SK-N-SH (cell line): ENCODE measurements at regions not wholly inside any gene's neighbourhood (a gene's known extent, or its start where the extent isn't known, plus 50 kb on each side); places are given as distances from the start of the nearest gene placed in this dataset.

Experiments used
- CTCF ChIA-PET: fragments of 300-600, 350-600 bp; formaldehyde crosslinking; extraction: SDS; loops from one replicate; lab custom pipeline; 2021; lab: Yijun Ruan, JAX
- POLR2A ChIA-PET: fragments of 350-600 bp; sonication (Branson Sonifier 250); formaldehyde crosslinking; extraction: SDS; loops from one replicate; lab custom pipeline; 2020; ENCODE audit warnings: antibody characterized with exemption, inconsistent platforms; lab: Yijun Ruan, JAX
- DNase-seq: peaks from one replicate; pipeline ENCODE4 v3.0.0; 2012
- H2AFZ ChIP-seq: fragments of 200-600 bp; sonication (generic); 2 replicates; pipeline ENCODE4 v1.8.1; 2016; ENCODE audit warnings: antibody characterized with exemption, mild to moderate bottlenecking, low read depth
- H3F3A ChIP-seq: fragments of 200-600 bp; sonication (generic); replicated peaks from 2 replicates; pipeline ENCODE3; 2016; ENCODE audit warnings: antibody characterized with exemption, mild to moderate bottlenecking; ENCODE audit not compliant: insufficient read depth
- H3K27ac ChIP-seq, 2 experiments: fragments of 200-500 bp in 1 of 2; fragments of 200-600 bp in 1 of 2; sonication (Bioruptor generic) in 1 of 2; sonication (generic), shearing (Covaris generic) in 1 of 2; 2 replicates each; pipeline versions ENCODE4 v1.5.1 to v1.6.1; 2014 to 2016; ENCODE audit warnings: low read depth in 2 of 2, inconsistent platforms in 1 of 2, low read length in 1 of 2, mild to moderate bottlenecking in 1 of 2, mixed read lengths in 1 of 2
- H3K27me3 ChIP-seq: fragments of 200-600 bp; sonication (generic), shearing (Covaris generic); 2 replicates; pipeline ENCODE4 v1.6.1; 2016; ENCODE audit warnings: mixed run types; ENCODE audit not compliant: insufficient read depth
- H3K36me3 ChIP-seq, 2 experiments: fragments of 200-500 bp in 1 of 2; fragments of 200-600 bp in 1 of 2; sonication (Bioruptor generic) in 1 of 2; sonication (generic) in 1 of 2; replicated peaks in 1 of 2; 2 replicates each; pipeline versions ENCODE3 to v1.5.1; 2014 to 2016; ENCODE audit warnings: low read length in 1 of 2, mild to moderate bottlenecking in 1 of 2; ENCODE audit not compliant: insufficient read depth in 2 of 2, control insufficient read depth in 1 of 2
- H3K4me1 ChIP-seq, 2 experiments: fragments of 200-500 bp in 1 of 2; fragments of 200-600 bp in 1 of 2; sonication (Bioruptor generic) in 1 of 2; sonication (generic), shearing (Covaris generic) in 1 of 2; 2 replicates each; pipeline versions ENCODE4 v1.5.1 to v1.6.1; 2014 to 2016; ENCODE audit warnings: low read depth in 1 of 2, low read length in 1 of 2, mixed run types in 1 of 2; ENCODE audit not compliant: insufficient read depth in 2 of 2, control insufficient read depth in 1 of 2
- H3K4me2 ChIP-seq: fragments of 200-600 bp; sonication (generic), shearing (Covaris generic); 2 replicates; pipeline ENCODE4 v1.6.1; 2017; ENCODE audit warnings: mixed run types
- H3K4me3 ChIP-seq, 2 experiments: fragments of 200-500 bp in 1 of 2; fragments of 200-600 bp in 1 of 2; sonication (Bioruptor generic) in 1 of 2; sonication (generic), shearing (Covaris generic) in 1 of 2; 2 replicates each; pipeline versions ENCODE4 v1.5.1 to v1.8.1; 2014 to 2016; ENCODE audit warnings: low read depth in 2 of 2, inconsistent platforms in 1 of 2, low read length in 1 of 2, mild to moderate bottlenecking in 1 of 2, mixed read lengths in 1 of 2, moderate library complexity in 1 of 2
- H3K79me2 ChIP-seq: fragments of 200-600 bp; sonication (generic); 2 replicates; pipeline ENCODE4 v1.8.1; 2017; ENCODE audit warnings: mild to moderate bottlenecking; ENCODE audit not compliant: insufficient read depth
- H3K9ac ChIP-seq: fragments of 200-600 bp; sonication (generic); 2 replicates; pipeline ENCODE4 v1.6.1; 2017; ENCODE audit warnings: mixed run types
- H3K9me2 ChIP-seq: fragments of 200-600 bp; sonication (generic); 2 replicates; pipeline ENCODE4 v1.6.1; 2017; ENCODE audit warnings: mixed run types
- H3K9me3 ChIP-seq: fragments of 200-600 bp; sonication (generic); 2 replicates; pipeline ENCODE4 v1.6.1; 2017; ENCODE audit warnings: mixed run types, mild to moderate bottlenecking, moderate library complexity
- H4K20me1 ChIP-seq: fragments of 200-600 bp; sonication (generic); 2 replicates; pipeline ENCODE4 v1.6.1; 2017; ENCODE audit warnings: mild to moderate bottlenecking, mixed run types; ENCODE audit not compliant: insufficient read depth
- CHD2 ChIP-seq: fragments of 150-350 bp; IDR thresholded peaks from 2 replicates; pipeline ENCODE4 v1.6.1; 2018; ENCODE audit warnings: low read length; ENCODE audit not compliant: partially characterized antibody
- EP300 ChIP-seq, 2 experiments: IDR thresholded peaks; 2 replicates each; pipeline versions ENCODE4 v1.4.0 to v1.6.1; 2012; ENCODE audit warnings: borderline replicate concordance in 1 of 2, low read depth in 1 of 2, low read length in 1 of 2
- EZH2phosphoT487 ChIP-seq: fragments of 200-600 bp; sonication (generic); IDR thresholded peaks from 2 replicates; pipeline ENCODE4 v1.6.1; 2017; ENCODE audit warnings: low read depth, mixed run types, mild to moderate bottlenecking, antibody characterized with exemption, moderate library complexity, borderline replicate concordance
- FOXJ3 ChIP-seq: sonication (generic); formaldehyde crosslinking; IDR thresholded peaks from 2 replicates; pipeline ENCODE4 v1.5.1; 2020; ENCODE audit warnings: mild to moderate bottlenecking, missing genetic modification reagents
- GABPA ChIP-seq: IDR thresholded peaks from 2 replicates; pipeline ENCODE4 v1.4.0; 2012; ENCODE audit warnings: low read depth, mild to moderate bottlenecking
- MXI1 ChIP-seq: IDR thresholded peaks from 2 replicates; pipeline ENCODE4 v1.6.1; 2012; ENCODE audit warnings: mild to moderate bottlenecking, low read depth, low read length, improper control_type of control experiment
- NFIC ChIP-seq: IDR thresholded peaks from 2 replicates; pipeline ENCODE4 v1.4.0; 2012; ENCODE audit warnings: borderline replicate concordance
- NRF1 ChIP-seq: IDR thresholded peaks from 2 replicates; pipeline ENCODE4 v1.6.1; 2012; ENCODE audit warnings: low read depth, mild to moderate bottlenecking, low read length
- PBX3 ChIP-seq: IDR thresholded peaks from 2 replicates; pipeline ENCODE4; 2012
- RAD21 ChIP-seq: IDR thresholded peaks from 2 replicates; pipeline ENCODE4 v1.6.1; 2012; ENCODE audit warnings: mild to moderate bottlenecking, low read length
- RCOR1 ChIP-seq: fragments of 150-350 bp; IDR thresholded peaks from 2 replicates; pipeline ENCODE4 v1.6.1; 2017; ENCODE audit warnings: antibody characterized with exemption, low read length
- REST ChIP-seq: IDR thresholded peaks from 2 replicates; pipeline ENCODE4 v1.6.1; 2012; ENCODE audit warnings: mild to moderate bottlenecking, low read depth, low read length, moderate library complexity
- RFX5 ChIP-seq: IDR thresholded peaks from 2 replicates; pipeline ENCODE4 v1.6.1; 2012; ENCODE audit warnings: mild to moderate bottlenecking, improper control_type of control experiment, low read length
- RXRA ChIP-seq: IDR thresholded peaks from 2 replicates; pipeline ENCODE4 v1.4.0; 2012; ENCODE audit warnings: low read depth, mild to moderate bottlenecking, borderline replicate concordance
- TAF1 ChIP-seq: IDR thresholded peaks from 2 replicates; pipeline ENCODE4 v1.6.1; 2012; ENCODE audit warnings: low read depth, mild to moderate bottlenecking, low read length, moderate library complexity, borderline replicate concordance
- TEAD4 ChIP-seq: IDR thresholded peaks from 2 replicates; pipeline ENCODE4 v1.4.0; 2012; ENCODE audit warnings: mild to moderate bottlenecking, borderline replicate concordance; ENCODE audit not compliant: insufficient read depth
- USF1 ChIP-seq: IDR thresholded peaks from 2 replicates; pipeline ENCODE4 v1.4.0; 2012; ENCODE audit warnings: low read depth, borderline replicate concordance
- YY1 ChIP-seq: IDR thresholded peaks from 2 replicates; pipeline ENCODE4 v1.4.0; 2012; ENCODE audit warnings: low read depth, mild to moderate bottlenecking
- ZBTB33 ChIP-seq: IDR thresholded peaks from 2 replicates; pipeline ENCODE4 v1.4.0; 2012; ENCODE audit warnings: low read depth, borderline replicate concordance
- WGBS: methylation state at CpG from one replicate; pipeline ENCODE4 v1.1.6; 2017; ENCODE audit warnings: low lambda C conversion rate; 5-methylcytosine and 5-hydroxymethylcytosine counted together

- Histone ChIP-seq H2AFZ (no peak overlapping the region), H3K9ac (no peak overlapping the region), H3K9me2 (no peaks in the 10 kb centered on the region), H3K36me3 (no peaks in the 10 kb centered on the region), H4K20me1 (no peaks in the 10 kb centered on the region), H3K4me1 (no peaks in the 10 kb centered on the region), H3K79me2 (no peaks in the 10 kb centered on the region), H3K27me3 (no peaks in the 10 kb centered on the region), H3K27ac (no peak overlapping the region), H3K4me3 (no peak overlapping the region), H3K4me2 (no peak overlapping the region), H3F3A (no peaks in the 10 kb centered on the region), H3K9me3 (no peaks in the 10 kb centered on the region)
- CTCF ChIA-PET = interaction anchor here (1.6 kb wide), 1 partner anchor 14 kb away, joined by 5 read pairs; no protein-coding TSS in a partner anchor
- TF ChIP-seq MXI1 = no peak
- POLR2A ChIA-PET = no interaction called here
- 82% methylated on average over 17 of the region's 18 CpGs for WGBS
- DNase-seq = no peak
Observed at GRCh38 chr6:165714907-165715306, 51.9 kb upstream of the PDE10A start.

GRCh38 chr6:165713845-165714466 lies 50.9 kb upstream of the PDE10A start:
- H3F3A ChIP-seq = no peaks in the 10 kb centered on the region
- H3K9me3 ChIP-seq = no peaks in the 10 kb centered on the region
- DNase-seq = no peak
- no peak overlapping the region for H3K4me3 ChIP-seq
- no peaks in the 10 kb centered on the region for H3K27me3 ChIP-seq
- H3K9me2 ChIP-seq = no peaks in the 10 kb centered on the region
- no peak overlapping the region for H3K4me2 ChIP-seq
- H3K9ac ChIP-seq = no peak overlapping the region
- no peak overlapping the region for H2AFZ ChIP-seq
- no peaks in the 10 kb centered on the region for H3K4me1 ChIP-seq
- POLR2A ChIA-PET = no interaction called here
- no peak for TF ChIP-seq TAF1
- no peak for TF ChIP-seq RFX5
- no peak for TF ChIP-seq TEAD4
- TF ChIP-seq RXRA = no peak
- no peak for TF ChIP-seq YY1
- TF ChIP-seq REST = no peak
- TF ChIP-seq RAD21 = no peak
- TF ChIP-seq EP300 (IDR thresholded peaks at IDR 0.05; ENCODE audit: borderline replicate concordance in 1 of 2, low read depth in 1 of 2, low read length in 1 of 2) = no peak
- no peak for TF ChIP-seq ZBTB33
- no peak for TF ChIP-seq RCOR1
- TF ChIP-seq CHD2 = no peak
- no peak for TF ChIP-seq GABPA
- TF ChIP-seq EZH2phosphoT487 = no peak
- no peak for TF ChIP-seq USF1
- no peak for TF ChIP-seq PBX3
- no peak for TF ChIP-seq NFIC
- no peak for TF ChIP-seq NRF1
- TF ChIP-seq FOXJ3 (CRISPR knock-in tag) = no peak
- TF ChIP-seq, all 33 proteins: peak for 0
- Histone ChIP-seq H3K36me3 (no peaks in the 10 kb centered on the region), H4K20me1 (no peaks in the 10 kb centered on the region), H3K79me2 (no peaks in the 10 kb centered on the region), H3K27ac (no peak overlapping the region)
- CTCF ChIA-PET = interaction anchor here (1.6 kb wide), 1 partner anchor 15 kb away, joined by 5 read pairs; no protein-coding TSS in a partner anchor
- 77% methylated on average over 11 of the region's 12 CpGs for WGBS
